Ovary (tissue), 7 donors: ENCODE measurements at regions not wholly inside any gene's neighbourhood (a gene's known extent, or its start where the extent isn't known, plus 50 kb on each side); places are given as distances from the start of the nearest gene placed in this dataset.

Source experiments
- DNase-seq, 5 donors: peaks; one replicate each; pipeline ENCODE4 v3.0.0-alpha.2; 2019 to 2020
- H3K27ac ChIP-seq, 2 donors: fragments of 200-600 bp; one replicate each; pipeline versions ENCODE4 v1.5.1 to v1.8.0; 2019 to 2022
- H3K27me3 ChIP-seq: fragments of 200-600 bp; one replicate; pipeline ENCODE4 v1.8.0; 2022
- H3K36me3 ChIP-seq: fragments of 200-600 bp; sonication (generic); one replicate; pipeline ENCODE4 v1.5.1; 2019
- H3K4me1 ChIP-seq: one replicate; pipeline ENCODE4 v1.8.1; 2013; ENCODE audit warnings: mild to moderate bottlenecking, moderate library complexity; ENCODE audit not compliant: insufficient read depth
- H3K4me3 ChIP-seq: fragments of 200-600 bp; sonication (generic); one replicate; pipeline ENCODE4 v1.5.1; 2017
- H3K9me3 ChIP-seq, 2 donors: fragments of 200-600 bp in 1 of 2; sonication (generic) in 1 of 2; one replicate each; pipeline versions ENCODE4 v1.5.1 to v1.8.1; 2013 to 2019; ENCODE audit warnings: mild to moderate bottlenecking in 1 of 2, moderate library complexity in 1 of 2
- CTCF ChIP-seq, 3 donors: fragments of 450-650 bp in 2 of 3; fragments of 200-600 bp in 1 of 3; IDR thresholded peaks; one replicate each; pipeline versions ENCODE4 v1.5.1 to v1.8.0; 2016 to 2022; ENCODE audit warnings: antibody characterized with exemption in 3 of 3, mild to moderate bottlenecking in 1 of 3
- EP300 ChIP-seq: sonication (generic); formaldehyde crosslinking; IDR thresholded peaks from one replicate; pipeline ENCODE4 v1.6.1; 2017; ENCODE audit warnings: antibody characterized with exemption
- POLR2A ChIP-seq: fragments of 450-650 bp; IDR thresholded peaks from one replicate; pipeline ENCODE4 v1.6.1; 2017; ENCODE audit warnings: antibody characterized with exemption, mild to moderate bottlenecking, moderate library complexity
- WGBS, 3 donors: extraction: QIAGEN DNeasy Blood & Tissue Kit in 1 of 3; methylation state at CpG; one replicate each; pipeline versions ENCODE4 v1.1.5 to v1.1.7; 2013 to 2017; 5-methylcytosine and 5-hydroxymethylcytosine counted together
- intact Hi-C, 4 donors: fragments of 100-400 bp; cut with DNase I; formaldehyde crosslinking; loops; one replicate each; pipeline versions ENCODE4 v1.11.0 to v1.15.1; 2022 to 2023
- donor health status: DM: no; HTN: no; CAD: no; lungs with moderate emphysema.
- donor health status: DM: no; HTN: no; CAD: no.
- donor health status: Bipolar disorder and iron deficiency.
- donor health status: DM: no; HTN: no; CAD: no.
- donor health status: DM: yes; HTN: yes; CAD: no.

- Histone ChIP-seq H3K36me3 (no peaks in the 10 kb centered on the region), H3K27ac (no peak overlapping the region), H3K4me3 (no peak overlapping the region), H3K4me1 (no peaks in the 10 kb centered on the region), H3K9me3 (no peaks in the 10 kb centered on the region), H3K27me3 (no peaks in the 10 kb centered on the region)
- peak in 4 of 5 donors; percentile 42 to 58 (median 53) for DNase-seq
- WGBS, 3 donors = 50 to 64% (median 56%) methylated on average over 1 of the region's 1 CpG
- no peak for TF ChIP-seq CTCF (IDR thresholded peaks at IDR 0.05)
- no peak for TF ChIP-seq POLR2A
- no peak for TF ChIP-seq EP300
- intact Hi-C loops = no loop called here
Observed at GRCh38 chr5:56522960-56523359, 289.8 kb upstream of the ANKRD55 start.

DNA sequence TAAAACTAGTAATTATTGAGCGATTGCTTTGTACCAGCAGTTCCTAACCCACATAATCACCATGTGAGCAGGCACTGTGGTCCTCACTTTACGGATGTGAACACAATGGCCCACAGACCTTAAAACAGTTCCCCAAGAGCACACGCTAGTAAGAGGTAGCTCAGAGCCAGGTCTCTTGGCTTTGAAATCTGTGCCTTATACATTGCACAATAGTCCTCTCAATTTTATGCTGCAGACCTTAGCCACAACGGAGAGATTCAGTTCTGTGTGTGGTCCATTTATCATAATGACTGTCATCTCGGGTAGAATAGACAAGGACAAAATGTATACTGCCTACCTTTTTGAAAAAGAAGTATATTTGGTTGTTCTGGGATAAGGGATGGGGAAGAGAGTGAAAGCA is 289.0 kb upstream of the ANKRD55 start:
- Histone ChIP-seq H3K36me3 (no peaks in the 10 kb centered on the region), H3K27ac (no peak overlapping the region), H3K4me1 (no peaks in the 10 kb centered on the region), H3K9me3 (no peaks in the 10 kb centered on the region), H3K27me3 (no peaks in the 10 kb centered on the region), H3K4me3 (no peak overlapping the region)
- DNase-seq = no peak
- no peak for TF ChIP-seq POLR2A
- no peak for TF ChIP-seq CTCF (IDR thresholded peaks at IDR 0.05)
- TF ChIP-seq EP300 = no peak
- WGBS, 3 donors = 71 to 74% (median 72%) methylated on average over 5 of the region's 5 CpGs
- intact Hi-C loops = no loop called here

- no peak overlapping the region for H3K4me3 ChIP-seq
- no peaks in the 10 kb centered on the region for H3K4me1 ChIP-seq
- no peaks in the 10 kb centered on the region for H3K36me3 ChIP-seq
- H3K27me3 ChIP-seq = no peaks in the 10 kb centered on the region
- WGBS, 3 donors = 93 to 95% (median 95%) methylated on average over 11 of the region's 11 CpGs
- no peak for DNase-seq
- intact Hi-C loops = no loop called here
- no peak overlapping the region for H3K27ac ChIP-seq
- TF ChIP-seq CTCF (IDR thresholded peaks at IDR 0.05) (no peak), POLR2A (no peak), EP300 (no peak)
- H3K9me3 ChIP-seq = no peaks in the 10 kb centered on the region
Observed at GRCh38 chr5:56520986-56521730, 288.0 kb upstream of the ANKRD55 start.

GRCh38 chr5:56518820-56519219 is 285.7 kb upstream of the ANKRD55 start:
- DNase-seq = no peak
- no peak for TF ChIP-seq CTCF (IDR thresholded peaks at IDR 0.05)
- no peak for TF ChIP-seq EP300
- TF ChIP-seq POLR2A = no peak
- no peaks in the 10 kb centered on the region for H3K4me1 ChIP-seq
- H3K36me3 ChIP-seq = no peaks in the 10 kb centered on the region
- intact Hi-C loops = no loop called here
- no peaks in the 10 kb centered on the region for H3K9me3 ChIP-seq
- WGBS, 3 donors = 74 to 79% (median 79%) methylated on average over 4 of the region's 4 CpGs
- H3K4me3 ChIP-seq = no peak overlapping the region
- no peak overlapping the region for H3K27ac ChIP-seq
- no peaks in the 10 kb centered on the region for H3K27me3 ChIP-seq
